Keratinocyte (primary cell): ENCODE measurements at regions not wholly inside any gene's neighbourhood (a gene's known extent, or its start where the extent isn't known, plus 50 kb on each side); places are given as distances from the start of the nearest gene placed in this dataset.

Experiments used
- DNase-seq: peaks from one replicate; pipeline ENCODE4 v3.0.0-alpha.2; 2011; ENCODE audit warnings: low read depth, missing footprints, low spot score
- FAIRE-seq: peaks from 2 replicates; lab custom pipeline; 2011; peaks lifted over from hg19 to GRCh38; lab: Jason Lieb, UNC
- H2AFZ ChIP-seq: 2 replicates; pipeline ENCODE4 v1.6.0; 2012; ENCODE audit warnings: low read length, control low read depth, inconsistent platforms; ENCODE audit not compliant: control insufficient read depth
- H3K27ac ChIP-seq: 2 replicates; pipeline ENCODE4 v1.5.1; 2011; ENCODE audit warnings: low read length; ENCODE audit not compliant: control insufficient read depth, insufficient read depth
- H3K27me3 ChIP-seq: 3 replicates; pipeline ENCODE4 v1.6.0; 2011; ENCODE audit warnings: low read length; ENCODE audit not compliant: control insufficient read depth, insufficient read depth; ENCODE audit errors: extremely low read depth
- H3K36me3 ChIP-seq, 2 experiments: 2 replicates in 1 of 2; 3 replicates in 1 of 2; pipeline ENCODE4 v1.5.1; 2011; ENCODE audit warnings: low read length in 2 of 2, mild to moderate bottlenecking in 1 of 2; ENCODE audit not compliant: control insufficient read depth in 2 of 2, insufficient read depth in 2 of 2; ENCODE audit errors: extremely low read depth in 1 of 2
- H3K4me1 ChIP-seq: 3 replicates; pipeline ENCODE4 v1.5.1; 2011; ENCODE audit warnings: low read length; ENCODE audit not compliant: control insufficient read depth, insufficient read depth; ENCODE audit errors: extremely low read depth
- H3K4me2 ChIP-seq: 3 replicates; pipeline ENCODE4 v1.6.0; 2011; ENCODE audit warnings: low read depth, low read length; ENCODE audit not compliant: control insufficient read depth, insufficient read depth; ENCODE audit errors: extremely low read depth
- H3K4me3 ChIP-seq, 3 experiments: fragments of 200-600 bp in 1 of 3; sonication (generic) in 1 of 3; 2 replicates in 2 of 3; 3 replicates in 1 of 3; pipeline ENCODE4 v1.5.1; 2011 to 2016; ENCODE audit warnings: low read length in 3 of 3, mild to moderate bottlenecking in 3 of 3, control low read depth in 2 of 3, inconsistent platforms in 1 of 3, low read depth in 1 of 3, mixed read lengths in 1 of 3, mixed run types in 1 of 3, moderate library complexity in 1 of 3; ENCODE audit not compliant: control insufficient read depth in 2 of 3, insufficient read depth in 2 of 3; ENCODE audit errors: extremely low read depth in 1 of 3
- H3K79me2 ChIP-seq: 2 replicates; pipeline ENCODE4 v1.6.0; 2012; ENCODE audit warnings: low read length; ENCODE audit not compliant: control insufficient read depth, insufficient read depth
- H3K9ac ChIP-seq: 3 replicates; pipeline ENCODE4 v1.6.0; 2011; ENCODE audit warnings: low read length; ENCODE audit not compliant: control insufficient read depth, insufficient read depth; ENCODE audit errors: extremely low read depth
- H3K9me1 ChIP-seq: 3 replicates; pipeline ENCODE4 v1.6.0; 2011; ENCODE audit warnings: low read length; ENCODE audit not compliant: control insufficient read depth, insufficient read depth; ENCODE audit errors: extremely low read depth
- H3K9me3 ChIP-seq: 2 replicates; pipeline ENCODE4 v1.5.1; 2012; ENCODE audit warnings: low read depth, low read length; ENCODE audit not compliant: control insufficient read depth
- H4K20me1 ChIP-seq: 3 replicates; pipeline ENCODE4 v1.6.0; 2011; ENCODE audit warnings: low read length; ENCODE audit not compliant: control insufficient read depth, insufficient read depth; ENCODE audit errors: extremely low read depth
- CTCF ChIP-seq, 3 experiments: IDR thresholded peaks in 1 of 3; conservative IDR thresholded peaks in 1 of 3; optimal IDR thresholded peaks in 1 of 3; 2 replicates in 2 of 3; 3 replicates in 1 of 3; pipeline versions ENCODE3 to v1.5.1; 2011; ENCODE audit warnings: low read length in 3 of 3, mild to moderate bottlenecking in 3 of 3, moderate library complexity in 2 of 3, control low read depth in 1 of 3, inconsistent platforms in 1 of 3; ENCODE audit not compliant: insufficient read depth in 2 of 3; ENCODE audit errors: extremely low read depth in 1 of 3
- EZH2 ChIP-seq: IDR thresholded peaks from one replicate; pipeline ENCODE4 v1.6.1; 2012; ENCODE audit warnings: inconsistent platforms, mild to moderate bottlenecking, low read length, moderate library complexity
- dilution Hi-C: fragments of 300-500 bp; cut with MboI; formaldehyde crosslinking; loops from one replicate; pipeline ENCODE4 v1.7.0; 2020; ENCODE audit warnings: low sequenced_read_pairs; ENCODE audit not compliant: extremely low pct_ligation_motif_present

- no peak overlapping the region for H3K27ac ChIP-seq
- DNase-seq (no peak), FAIRE-seq (no peak)
- no peak overlapping the region for H3K4me2 ChIP-seq
- H3K36me3 ChIP-seq = no peaks in the 10 kb centered on the region
- no peaks in the 10 kb centered on the region for H3K4me1 ChIP-seq
- no peak overlapping the region for H3K4me3 ChIP-seq
- TF ChIP-seq CTCF (optimal IDR thresholded peaks at IDR 0.05 in 1 of 3, IDR thresholded peaks at IDR 0.05 in 1 of 3, conservative IDR thresholded peaks at IDR 0.05 in 1 of 3; ENCODE audit: extremely low read depth in 1 of 3, insufficient read depth in 2 of 3, low read length in 3 of 3) = no peak
- no peak for TF ChIP-seq EZH2
- H3K9me1 ChIP-seq = no peaks in the 10 kb centered on the region
- no peaks in the 10 kb centered on the region for H3K79me2 ChIP-seq
- no peak overlapping the region for H3K9ac ChIP-seq
- no peaks in the 10 kb centered on the region for H3K9me3 ChIP-seq
- no peaks in the 10 kb centered on the region for H3K27me3 ChIP-seq
- no peak overlapping the region for H2AFZ ChIP-seq
- no peaks in the 10 kb centered on the region for H4K20me1 ChIP-seq
- dilution Hi-C loops = no loop called here
Observed at GRCh38 chr6:140732991-140733390, 1358.5 kb upstream of the CITED2 start.

- dilution Hi-C loops = no loop called here
Observed at GRCh38 chr6:140732155-140732554, 1357.7 kb upstream of the CITED2 start.

More at GRCh38 chr6:140732155-140732554, 1357.7 kb upstream of the CITED2 start:
- Histone ChIP-seq H3K9me1 (no peaks in the 10 kb centered on the region), H3K9me3 (no peaks in the 10 kb centered on the region), H3K9ac (no peak overlapping the region), H3K4me2 (no peak overlapping the region), H3K4me3 (no peak overlapping the region), H2AFZ (no peak overlapping the region), H3K4me1 (no peaks in the 10 kb centered on the region), H3K36me3 (no peaks in the 10 kb centered on the region), H3K27ac (no peak overlapping the region), H3K27me3 (no peaks in the 10 kb centered on the region), H3K79me2 (no peaks in the 10 kb centered on the region), H4K20me1 (no peaks in the 10 kb centered on the region)
- no peak for DNase-seq
- FAIRE-seq = no peak
- TF ChIP-seq CTCF (optimal IDR thresholded peaks at IDR 0.05 in 1 of 3, IDR thresholded peaks at IDR 0.05 in 1 of 3, conservative IDR thresholded peaks at IDR 0.05 in 1 of 3; ENCODE audit: extremely low read depth in 1 of 3, insufficient read depth in 2 of 3, low read length in 3 of 3) (no peak), EZH2 (no peak)
